ENCODE measurements at regions not wholly inside any gene's neighbourhood (a gene's known extent, or its start where the extent isn't known, plus 50 kb on each side); places are given as distances from the start of the nearest gene placed in this dataset.

DNA sequence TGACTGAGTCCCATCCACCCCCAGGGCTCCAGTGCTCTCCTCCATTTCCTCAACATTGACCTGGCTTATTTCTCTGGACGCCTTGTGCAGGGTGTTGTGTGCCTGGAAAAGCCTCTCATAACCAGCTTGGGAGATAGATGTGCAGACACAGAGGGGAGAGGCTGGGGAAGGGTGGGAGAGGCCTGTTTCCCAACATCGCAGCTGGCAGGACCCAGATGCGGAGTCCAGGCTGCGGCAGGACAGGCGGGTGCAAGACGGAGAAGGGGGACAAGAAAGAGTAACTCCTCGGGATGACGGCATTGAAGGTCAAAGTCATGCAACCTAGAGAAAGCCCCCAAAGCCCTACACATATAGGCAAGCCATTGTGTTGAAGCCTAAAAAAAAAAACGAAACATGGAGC is 54.1 kb upstream of the ANTXRL start:
- Histone ChIP-seq H4K20me1 (ENCODE audit: control insufficient read depth, insufficient read depth) (no peaks in the 10 kb centered on the region), H3K4me2 (ENCODE audit: control insufficient read depth, insufficient read depth) (no peak overlapping the region), H3K9ac (ENCODE audit: control insufficient read depth, insufficient read depth, low read length) (no peak overlapping the region), H3K9me3 (replicated peaks; ENCODE audit: control insufficient read depth, insufficient read depth, low read length) (no peaks in the 10 kb centered on the region; the same call in 2 of the 3 replicates), H3K4me3 (no peak overlapping the region), H3K27me3 (replicated peaks in 1 of 2; ENCODE audit: control insufficient read depth in 2 of 2, insufficient read depth in 2 of 2, low read length in 1 of 2) (no peaks in the 10 kb centered on the region), H3K79me2 (ENCODE audit: control insufficient read depth, insufficient read depth, low read length) (no peaks in the 10 kb centered on the region), H3K4me1 (ENCODE audit: control insufficient read depth, insufficient read depth, low read length) (no peaks in the 10 kb centered on the region), H2AFZ (ENCODE audit: control insufficient read depth, low read depth, low read length) (no peak overlapping the region), H3K36me3 (ENCODE audit: control insufficient read depth in 2 of 2, insufficient read depth in 2 of 2, low read length in 1 of 2) (no peaks in the 10 kb centered on the region), H3K27ac (ENCODE audit: control insufficient read depth, insufficient read depth) (no peak overlapping the region)
- ChIA-PET RAD21 (ENCODE audit: unreplicated experiment) (no interaction called here), POLR2A (no interaction called here), SMC1A (ENCODE audit: uncharacterized antibody, unreplicated experiment) (no interaction called here), CTCF (no interaction called here)
- TF ChIP-seq NRF1 (conservative IDR thresholded peaks at IDR 0.05; ENCODE audit: low read depth, low read length) (no peak), STAT1 (conservative IDR thresholded peaks at IDR 0.05) (no peak), CBFB (IDR thresholded peaks at IDR 0.05; ENCODE audit: low read depth) (no peak), USF1 (IDR thresholded peaks at IDR 0.05; ENCODE audit: borderline replicate concordance, extremely low read length, insufficient read depth, low read depth, low read length) (no peak), BMI1 (IDR thresholded peaks at IDR 0.05; ENCODE audit: borderline replicate concordance) (no peak), TCF7 (IDR thresholded peaks at IDR 0.05; ENCODE audit: borderline replicate concordance) (no peak)
- intact Hi-C loops (cut with micrococcal nuclease; ENCODE audit: unreplicated experiment) (no loop called here), in situ Hi-C loops (cut with MboI) (no loop called here)
- WGBS (ENCODE audit: insufficient coverage, insufficient replicate concordance, low lambda C conversion rate, missing lambda C conversion rate), result 61% methylated on average over 9 of the region's 9 CpGs
- ATAC-seq (no peak), DNase-seq (ENCODE audit: low read depth, low spot score) (no peak), FAIRE-seq (no peak)
- BruUV-seq (replicated peaks), result no TSS peak

DNA sequence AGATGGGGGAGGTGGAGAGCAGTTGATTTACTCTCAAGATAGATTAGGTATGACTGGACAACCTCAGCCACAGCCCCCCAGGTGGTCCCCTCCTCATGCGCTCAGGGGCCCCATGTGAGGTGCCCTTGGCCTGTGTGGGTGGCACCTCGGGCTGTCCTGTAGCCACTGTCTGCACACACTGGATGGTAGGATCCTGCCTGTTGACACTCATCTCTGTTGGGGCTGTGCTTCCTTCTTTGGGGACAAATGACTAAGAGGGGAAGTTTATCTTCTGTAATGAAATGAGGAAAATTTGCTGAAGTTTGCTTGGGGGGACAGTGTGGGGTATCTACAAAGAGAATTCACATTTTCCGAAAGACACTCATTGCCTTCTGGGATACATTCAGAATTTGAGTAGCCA is 53.6 kb upstream of the ANTXRL start:
- H4K20me1 ChIP-seq (ENCODE audit: control insufficient read depth, insufficient read depth), result no peaks in the 10 kb centered on the region
- POLR2A ChIA-PET, result no interaction called here
- no peaks in the 10 kb centered on the region for H3K36me3 ChIP-seq (ENCODE audit: control insufficient read depth in 2 of 2, insufficient read depth in 2 of 2, low read length in 1 of 2)
- in situ Hi-C loops (cut with MboI) (no loop called here), intact Hi-C loops (cut with micrococcal nuclease; ENCODE audit: unreplicated experiment) (no loop called here)
- H3K27ac ChIP-seq (ENCODE audit: control insufficient read depth, insufficient read depth), result no peak overlapping the region
- H2AFZ ChIP-seq (ENCODE audit: control insufficient read depth, low read depth, low read length), result no peak overlapping the region
- no peaks in the 10 kb centered on the region for H3K79me2 ChIP-seq (ENCODE audit: control insufficient read depth, insufficient read depth, low read length)
- no TSS peak for BruUV-seq (replicated peaks)
- RAD21 ChIA-PET (ENCODE audit: unreplicated experiment), result no interaction called here
- no peak overlapping the region for H3K4me3 ChIP-seq
- 31% methylated on average over 3 of the region's 3 CpGs for WGBS (ENCODE audit: insufficient coverage, insufficient replicate concordance, low lambda C conversion rate, missing lambda C conversion rate)
- FAIRE-seq (no peak), ATAC-seq (no peak), DNase-seq (ENCODE audit: low read depth, low spot score) (no peak)
- no peaks in the 10 kb centered on the region for H3K4me1 ChIP-seq (ENCODE audit: control insufficient read depth, insufficient read depth, low read length)
- CTCF ChIA-PET, result interaction anchor here (1.2 kb wide), 1 partner anchor 9 kb away, joined by 3 read pairs; no protein-coding TSS in a partner anchor
- no peak overlapping the region for H3K9ac ChIP-seq (ENCODE audit: control insufficient read depth, insufficient read depth, low read length)
- no peaks in the 10 kb centered on the region; the same call in 2 of the 3 replicates for H3K9me3 ChIP-seq (replicated peaks; ENCODE audit: control insufficient read depth, insufficient read depth, low read length)
- no peak overlapping the region for H3K4me2 ChIP-seq (ENCODE audit: control insufficient read depth, insufficient read depth)
- H3K27me3 ChIP-seq (replicated peaks in 1 of 2; ENCODE audit: control insufficient read depth in 2 of 2, insufficient read depth in 2 of 2, low read length in 1 of 2), result no peaks in the 10 kb centered on the region
- SMC1A ChIA-PET (ENCODE audit: uncharacterized antibody, unreplicated experiment), result no interaction called here
- TF ChIP-seq NRF1 (conservative IDR thresholded peaks at IDR 0.05; ENCODE audit: low read depth, low read length), result no peak
- TF ChIP-seq FOXK2 (IDR thresholded peaks at IDR 0.05), result no peak
- TF ChIP-seq ZNF384 (IDR thresholded peaks at IDR 0.05; ENCODE audit: borderline replicate concordance, low read depth, low read length), result no peak
- TF ChIP-seq TCF7 (IDR thresholded peaks at IDR 0.05; ENCODE audit: borderline replicate concordance), result no peak
- no peak for TF ChIP-seq NFYB (IDR thresholded peaks at IDR 0.05; ENCODE audit: insufficient read depth, low read depth, low read length)
- no peak for TF ChIP-seq RELA (IDR thresholded peaks at IDR 0.05; ENCODE audit: borderline replicate concordance, partially characterized antibody)
- TF ChIP-seq ZNF24 (IDR thresholded peaks at IDR 0.05), result no peak
- TF ChIP-seq, protein P1, sequence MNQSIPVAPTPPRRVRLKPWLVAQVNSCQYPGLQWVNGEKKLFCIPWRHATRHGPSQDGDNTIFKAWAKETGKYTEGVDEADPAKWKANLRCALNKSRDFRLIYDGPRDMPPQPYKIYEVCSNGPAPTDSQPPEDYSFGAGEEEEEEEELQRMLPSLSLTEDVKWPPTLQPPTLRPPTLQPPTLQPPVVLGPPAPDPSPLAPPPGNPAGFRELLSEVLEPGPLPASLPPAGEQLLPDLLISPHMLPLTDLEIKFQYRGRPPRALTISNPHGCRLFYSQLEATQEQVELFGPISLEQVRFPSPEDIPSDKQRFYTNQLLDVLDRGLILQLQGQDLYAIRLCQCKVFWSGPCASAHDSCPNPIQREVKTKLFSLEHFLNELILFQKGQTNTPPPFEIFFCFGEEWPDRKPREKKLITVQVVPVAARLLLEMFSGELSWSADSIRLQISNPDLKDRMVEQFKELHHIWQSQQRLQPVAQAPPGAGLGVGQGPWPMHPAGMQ (IDR thresholded peaks at IDR 0.05; ENCODE audit: borderline replicate concordance), result no peak
- no peak for TF ChIP-seq SIN3A (IDR thresholded peaks at IDR 0.05; ENCODE audit: low read depth, low read length)
- TF ChIP-seq RAD51 (IDR thresholded peaks at IDR 0.05), result no peak
- no peak for TF ChIP-seq ZSCAN29 (IDR thresholded peaks at IDR 0.05)
- TF ChIP-seq, protein P2, sequence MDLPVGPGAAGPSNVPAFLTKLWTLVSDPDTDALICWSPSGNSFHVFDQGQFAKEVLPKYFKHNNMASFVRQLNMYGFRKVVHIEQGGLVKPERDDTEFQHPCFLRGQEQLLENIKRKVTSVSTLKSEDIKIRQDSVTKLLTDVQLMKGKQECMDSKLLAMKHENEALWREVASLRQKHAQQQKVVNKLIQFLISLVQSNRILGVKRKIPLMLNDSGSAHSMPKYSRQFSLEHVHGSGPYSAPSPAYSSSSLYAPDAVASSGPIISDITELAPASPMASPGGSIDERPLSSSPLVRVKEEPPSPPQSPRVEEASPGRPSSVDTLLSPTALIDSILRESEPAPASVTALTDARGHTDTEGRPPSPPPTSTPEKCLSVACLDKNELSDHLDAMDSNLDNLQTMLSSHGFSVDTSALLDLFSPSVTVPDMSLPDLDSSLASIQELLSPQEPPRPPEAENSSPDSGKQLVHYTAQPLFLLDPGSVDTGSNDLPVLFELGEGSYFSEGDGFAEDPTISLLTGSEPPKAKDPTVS (IDR thresholded peaks at IDR 0.05; ENCODE audit: low read depth, low read length), result no peak
- no peak for TF ChIP-seq HDAC2 (IDR thresholded peaks at IDR 0.05)
